ENCODE measurements at regions not wholly inside any gene's neighbourhood (a gene's known extent, or its start where the extent isn't known, plus 50 kb on each side); places are given as distances from the start of the nearest gene placed in this dataset.
"Not testable (repeated sequence)": the region's sequence is repeated elsewhere in the genome, so short reads cannot be mapped to it uniquely, and the experiment has no call there.

DNA sequence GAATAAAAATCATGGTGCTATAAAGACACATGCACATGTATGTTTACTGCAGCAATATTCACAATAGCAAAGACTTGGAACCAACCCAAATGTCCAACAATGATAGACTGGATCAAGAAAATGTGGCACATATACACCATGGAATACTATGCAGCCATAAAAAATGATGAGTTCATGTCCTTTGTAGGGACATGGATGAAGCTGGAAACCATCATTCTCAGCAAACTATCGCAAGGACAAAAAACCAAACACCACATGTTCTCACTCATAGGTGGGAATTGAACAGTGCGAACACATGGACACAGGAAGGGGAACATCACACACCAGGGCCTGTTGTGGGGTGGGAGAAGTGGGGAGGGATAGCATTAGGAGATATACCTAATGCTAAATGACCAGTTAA is 185.9 kb downstream of the TPBG start:
- not testable (repeated sequence) for ATAC-seq; H3K4me3 Mint-ChIP-seq; H3K4me1 Mint-ChIP-seq; H3K27ac Mint-ChIP-seq; DNase-seq (ENCODE audit: low spot score in 2 of 2); H3K36me3 Mint-ChIP-seq; H3K9me3 Mint-ChIP-seq

DNA sequence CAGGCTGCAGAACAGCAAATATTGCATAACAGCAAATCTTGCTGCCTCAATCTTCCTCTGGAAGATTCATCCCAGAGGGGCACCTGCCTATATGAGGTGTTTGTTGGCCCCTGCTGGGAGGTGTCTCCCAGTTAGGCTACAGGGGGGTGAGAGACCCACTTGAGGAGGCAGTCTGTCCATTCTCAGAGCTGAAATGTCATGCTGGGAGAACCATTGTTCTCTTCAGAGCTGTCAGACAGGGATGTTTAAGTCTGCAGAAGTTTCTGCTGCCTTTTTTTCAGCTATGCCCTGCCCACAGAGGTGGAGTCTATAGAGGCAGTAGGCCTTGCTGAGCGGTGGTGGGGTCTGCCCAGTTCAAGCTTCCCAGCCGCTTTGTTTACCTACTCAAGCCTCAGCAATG is 187.7 kb downstream of the TPBG start:
- H3K9me3 Mint-ChIP-seq = not testable (repeated sequence)

DNA sequence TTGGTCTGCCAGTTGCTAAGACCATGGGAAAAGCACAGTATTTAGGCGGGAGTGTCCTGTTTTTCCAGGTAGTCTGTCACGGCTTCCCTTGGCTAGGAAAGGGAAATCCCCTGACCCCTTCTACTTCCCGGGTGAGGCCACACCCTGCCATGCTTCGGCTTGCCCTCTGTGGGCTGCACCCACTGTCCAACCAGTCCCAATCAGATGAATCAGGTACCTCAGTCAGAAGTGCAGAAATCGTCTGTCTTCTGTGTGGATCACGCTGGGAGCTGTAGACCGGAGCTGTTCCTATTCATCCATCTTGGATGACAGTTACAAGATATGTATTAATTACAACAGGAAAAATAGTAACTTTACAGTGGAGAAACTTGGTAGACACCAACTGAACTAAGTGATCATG is 188.2 kb downstream of the TPBG start:
- H3K4me3 Mint-ChIP-seq = no peak overlapping the region
- ATAC-seq = no peak
- H3K9me3 Mint-ChIP-seq = peaks cover 4% of the 10 kb centered on the region
- H3K27ac Mint-ChIP-seq = no peak overlapping the region
- H3K36me3 Mint-ChIP-seq = no peaks in the 10 kb centered on the region
- H3K4me1 Mint-ChIP-seq = no peaks in the 10 kb centered on the region
- no peak for DNase-seq (ENCODE audit: low spot score in 2 of 2)

More for the DNA sequence above, 187.7 kb downstream of the TPBG start:
- not testable (repeated sequence) for H3K27ac Mint-ChIP-seq; DNase-seq (ENCODE audit: low spot score in 2 of 2); H3K4me3 Mint-ChIP-seq; ATAC-seq; H3K36me3 Mint-ChIP-seq; H3K4me1 Mint-ChIP-seq

DNA sequence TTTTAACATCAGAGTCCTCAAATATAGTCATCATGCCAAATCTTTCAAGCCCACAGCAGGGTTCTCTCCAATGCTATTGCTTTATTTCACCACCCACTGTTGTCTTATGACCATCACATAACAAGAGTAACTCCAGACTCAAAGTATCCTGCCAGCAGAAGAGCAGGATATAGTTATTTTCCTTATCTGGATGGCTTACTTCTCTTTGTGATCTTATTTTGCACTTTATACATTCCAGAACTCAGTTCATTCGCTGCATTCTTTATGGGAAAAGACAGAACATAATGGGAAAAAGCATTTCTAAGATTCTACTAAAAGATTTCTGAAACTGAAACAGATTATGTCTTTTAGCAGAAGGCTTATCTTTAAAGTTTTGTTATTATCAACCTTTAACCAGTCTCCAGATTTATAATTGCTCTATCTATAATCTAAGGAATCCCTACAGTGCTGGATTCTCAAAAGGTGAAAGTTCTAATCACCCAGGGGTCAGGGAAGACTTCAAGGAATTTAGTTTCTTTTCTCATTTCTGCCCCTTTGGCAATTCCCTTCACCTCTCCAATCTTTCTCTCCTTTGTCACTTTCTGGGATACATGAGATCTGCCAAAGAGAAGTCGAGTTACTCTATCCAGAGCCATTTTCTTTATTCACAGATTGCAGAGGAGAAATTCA is 190.4 kb downstream of the TPBG start:
- no peak for DNase-seq (ENCODE audit: low spot score in 2 of 2)
- ATAC-seq = no peak
- no peak overlapping the region for H3K4me3 Mint-ChIP-seq
- H3K36me3 Mint-ChIP-seq = no peaks in the 10 kb centered on the region
- H3K9me3 Mint-ChIP-seq = peaks cover 4% of the 10 kb centered on the region
- H3K4me1 Mint-ChIP-seq = no peaks in the 10 kb centered on the region
- H3K27ac Mint-ChIP-seq = no peak overlapping the region

DNA sequence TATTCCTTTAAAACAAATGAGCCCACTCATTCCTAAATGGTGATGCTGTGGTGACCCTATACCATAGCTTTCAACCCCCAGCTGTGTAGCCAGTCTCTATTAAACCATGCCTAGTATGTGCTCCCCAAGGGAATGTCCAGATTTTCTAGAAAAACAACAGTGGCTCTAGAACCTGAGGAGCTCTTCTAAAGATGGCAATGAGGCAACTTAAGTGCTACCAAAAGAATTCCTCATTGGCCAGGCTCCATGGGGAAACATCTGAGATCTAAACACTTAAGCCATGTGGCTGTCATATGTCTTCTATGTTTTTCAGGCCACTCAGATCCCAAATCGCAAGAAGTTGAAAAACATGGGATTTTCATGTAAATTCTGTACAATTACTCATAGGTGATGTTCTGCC is 191.0 kb downstream of the TPBG start:
- Mint-ChIP-seq H3K9me3 (peaks cover 4% of the 10 kb centered on the region), H3K4me1 (no peaks in the 10 kb centered on the region), H3K36me3 (no peaks in the 10 kb centered on the region), H3K27ac (no peak overlapping the region), H3K4me3 (no peak overlapping the region)
- no peak for DNase-seq (ENCODE audit: low spot score in 2 of 2)
- no peak for ATAC-seq

DNA sequence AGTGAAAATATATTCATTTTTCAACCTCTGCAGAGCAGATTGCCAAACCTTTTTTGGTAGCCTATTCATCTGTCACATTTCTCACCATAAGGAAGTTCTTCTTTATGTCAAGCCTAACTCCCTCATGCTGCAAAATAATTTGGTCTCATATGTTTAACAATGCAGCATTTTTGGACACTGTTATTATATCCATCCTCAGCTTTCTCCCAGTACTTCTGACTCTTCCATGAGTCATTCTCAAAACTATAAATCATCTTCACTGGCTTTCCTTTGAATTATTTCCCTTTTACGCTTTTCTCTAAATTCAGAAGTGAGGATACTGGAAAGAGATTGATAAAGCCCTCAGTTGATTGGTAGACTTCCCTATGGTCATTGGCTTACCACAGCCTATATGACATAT is 192.2 kb downstream of the TPBG start:
- DNase-seq (ENCODE audit: low spot score in 2 of 2) (no peak), ATAC-seq (no peak)
- Mint-ChIP-seq H3K27ac (no peak overlapping the region), H3K4me3 (no peak overlapping the region), H3K9me3 (no peaks in the 10 kb centered on the region), H3K36me3 (no peaks in the 10 kb centered on the region), H3K4me1 (no peaks in the 10 kb centered on the region)

DNA sequence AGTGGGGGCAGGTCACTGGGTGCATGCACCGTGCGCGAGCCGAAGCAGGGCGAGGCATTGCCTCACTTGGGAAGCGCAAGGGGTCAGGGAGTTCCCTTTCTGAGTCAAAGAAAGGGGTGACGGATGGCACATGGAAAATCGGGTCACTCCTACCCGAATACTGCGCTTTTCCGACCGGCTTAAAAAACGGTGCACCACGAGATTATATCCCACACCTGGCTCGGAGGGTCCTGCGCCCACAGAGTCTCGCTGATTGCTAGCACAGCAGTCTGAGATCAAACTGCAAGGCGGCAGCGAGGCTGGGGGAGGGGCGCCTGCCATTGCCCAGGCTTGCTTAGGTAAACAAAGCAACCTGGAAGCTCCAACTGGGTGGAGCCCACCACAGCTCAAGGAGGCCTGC is 194.9 kb downstream of the TPBG start:
- not testable (repeated sequence) for H3K27ac Mint-ChIP-seq; H3K9me3 Mint-ChIP-seq; ATAC-seq; H3K36me3 Mint-ChIP-seq; H3K4me3 Mint-ChIP-seq; H3K4me1 Mint-ChIP-seq; DNase-seq (ENCODE audit: low spot score in 2 of 2)

DNA sequence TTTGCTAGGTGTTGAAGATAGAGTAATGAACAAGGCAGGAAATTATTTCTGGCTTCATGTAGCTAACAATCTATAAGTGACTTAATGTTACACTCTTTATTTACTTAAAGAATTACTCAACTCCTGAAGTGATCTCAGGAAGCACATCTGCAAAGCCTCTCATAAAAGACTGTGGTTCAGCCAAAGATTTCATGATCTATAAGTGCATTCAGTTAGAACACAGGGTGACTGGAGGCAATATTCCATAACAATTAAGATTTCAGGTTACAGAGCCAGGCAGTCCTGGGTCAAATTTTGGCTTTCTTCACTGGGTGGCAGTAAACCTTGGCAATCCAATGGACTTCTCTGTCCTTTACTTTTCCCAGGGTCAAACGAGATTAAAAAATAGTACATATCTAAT is 204.0 kb downstream of the TPBG start:
- no peak for DNase-seq (ENCODE audit: low spot score in 2 of 2)
- H3K27ac Mint-ChIP-seq = no peak overlapping the region
- no peaks in the 10 kb centered on the region for H3K4me1 Mint-ChIP-seq
- ATAC-seq = no peak
- no peaks in the 10 kb centered on the region for H3K36me3 Mint-ChIP-seq
- H3K9me3 Mint-ChIP-seq = no peaks in the 10 kb centered on the region
- H3K4me3 Mint-ChIP-seq = no peak overlapping the region

DNA sequence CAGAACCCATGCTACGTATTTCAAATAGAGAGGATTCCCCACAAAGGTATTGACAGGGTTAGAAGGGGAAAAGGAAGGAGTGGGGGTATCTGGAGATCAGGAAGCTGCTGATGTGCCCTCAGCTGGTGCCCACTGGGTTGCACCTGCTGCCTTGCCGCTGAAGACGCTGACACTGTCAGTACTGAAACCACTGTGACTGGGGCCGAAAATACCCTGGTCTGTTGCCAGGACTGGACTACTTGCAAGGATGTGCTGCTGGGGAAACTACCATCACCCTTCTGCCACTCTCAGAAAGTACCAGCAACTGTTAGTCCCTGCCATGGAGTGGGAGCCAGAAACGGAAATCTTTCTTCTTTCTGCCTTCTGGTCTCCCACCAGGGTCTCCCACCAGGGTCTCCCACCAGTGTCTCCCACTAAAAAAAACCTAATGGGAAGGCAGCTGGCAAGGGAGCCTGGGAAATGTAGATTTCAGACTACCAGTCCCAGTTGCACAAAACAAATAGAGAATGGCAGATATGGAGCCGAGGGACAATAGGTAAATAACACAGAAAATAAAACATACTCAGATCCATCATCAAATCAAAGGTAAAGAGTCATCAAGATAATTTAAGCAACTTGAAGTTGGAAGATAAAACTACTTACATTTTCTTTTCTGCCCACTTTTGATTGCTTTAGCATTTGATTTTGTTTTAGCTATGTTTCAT is 204.8 kb downstream of the TPBG start:
- Mint-ChIP-seq H3K27ac (no peak overlapping the region), H3K36me3 (no peaks in the 10 kb centered on the region), H3K4me3 (no peak overlapping the region), H3K4me1 (no peaks in the 10 kb centered on the region), H3K9me3 (no peaks in the 10 kb centered on the region)
- ATAC-seq (no peak), DNase-seq (ENCODE audit: low spot score in 2 of 2) (no peak)

DNA sequence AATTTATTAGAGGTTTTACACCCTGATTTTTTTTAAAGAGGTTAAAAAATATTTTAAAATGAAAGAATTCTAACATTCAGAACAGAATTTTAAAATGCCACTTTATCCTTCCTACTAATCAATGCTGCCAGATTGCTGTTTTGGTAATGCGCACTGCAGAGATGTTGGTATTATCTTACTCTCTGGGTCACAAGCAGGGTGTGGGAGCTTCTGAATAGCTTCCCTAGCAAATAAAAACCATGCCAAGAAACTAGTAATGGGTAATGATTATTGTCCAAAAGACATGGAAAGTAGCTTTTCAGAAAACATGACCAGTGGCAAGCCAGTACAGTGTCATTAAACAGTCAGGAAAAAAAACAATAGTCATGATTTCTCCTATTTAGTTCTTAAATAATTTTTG is 205.4 kb downstream of the TPBG start:
- DNase-seq (ENCODE audit: low spot score in 2 of 2) = no peak
- no peaks in the 10 kb centered on the region for H3K4me1 Mint-ChIP-seq
- no peak for ATAC-seq
- H3K4me3 Mint-ChIP-seq = no peak overlapping the region
- peaks cover 2% of the 10 kb centered on the region for H3K9me3 Mint-ChIP-seq
- H3K36me3 Mint-ChIP-seq = no peaks in the 10 kb centered on the region
- H3K27ac Mint-ChIP-seq = no peak overlapping the region

DNA sequence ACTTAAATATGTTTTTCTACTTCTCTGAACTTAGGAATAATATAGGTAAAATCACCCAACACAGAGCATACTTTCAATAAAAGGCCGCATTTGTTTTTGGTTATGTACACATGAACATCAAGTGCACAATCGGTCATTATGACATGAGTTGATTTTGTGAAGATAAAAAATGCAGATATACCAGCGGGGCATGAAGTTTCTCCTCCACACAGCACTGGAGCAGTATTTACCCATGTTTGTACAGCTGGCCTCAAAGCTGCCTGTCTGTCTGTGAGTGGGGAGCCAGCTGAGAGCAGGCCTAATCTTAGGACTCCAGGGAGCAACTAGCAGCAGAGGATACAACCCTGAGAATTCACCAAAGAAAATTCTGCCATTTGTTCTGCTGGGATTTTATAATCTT is 206.5 kb downstream of the TPBG start:
- Mint-ChIP-seq H3K27ac (no peak overlapping the region), H3K4me1 (no peaks in the 10 kb centered on the region), H3K9me3 (peaks cover 2% of the 10 kb centered on the region), H3K4me3 (no peak overlapping the region), H3K36me3 (no peaks in the 10 kb centered on the region)
- no peak for DNase-seq (ENCODE audit: low spot score in 2 of 2)
- no peak for ATAC-seq

DNA sequence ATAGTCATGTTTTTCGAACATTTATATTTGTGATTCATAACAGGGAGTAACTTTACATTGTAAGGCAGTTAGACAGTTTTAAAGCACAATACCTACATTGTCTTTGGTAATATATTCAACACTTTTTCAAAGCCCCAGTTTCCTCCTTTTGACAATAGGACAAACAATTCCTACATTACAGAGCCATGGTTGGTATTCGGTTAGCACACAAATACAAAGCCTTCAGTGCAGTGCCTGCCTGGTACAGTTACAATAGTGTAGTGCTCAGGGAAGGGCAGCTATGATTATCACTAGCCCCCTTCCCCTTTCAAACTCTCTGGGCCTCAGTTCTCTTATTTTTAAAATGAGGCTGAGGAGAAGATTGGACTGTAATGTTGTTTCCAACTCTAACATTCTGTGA is 207.8 kb downstream of the TPBG start:
- Mint-ChIP-seq H3K27ac (no peak overlapping the region), H3K9me3 (peaks cover 6% of the 10 kb centered on the region), H3K36me3 (no peaks in the 10 kb centered on the region), H3K4me1 (no peaks in the 10 kb centered on the region), H3K4me3 (no peak overlapping the region)
- ATAC-seq = no peak
- DNase-seq (ENCODE audit: low spot score in 2 of 2) = no peak

DNA sequence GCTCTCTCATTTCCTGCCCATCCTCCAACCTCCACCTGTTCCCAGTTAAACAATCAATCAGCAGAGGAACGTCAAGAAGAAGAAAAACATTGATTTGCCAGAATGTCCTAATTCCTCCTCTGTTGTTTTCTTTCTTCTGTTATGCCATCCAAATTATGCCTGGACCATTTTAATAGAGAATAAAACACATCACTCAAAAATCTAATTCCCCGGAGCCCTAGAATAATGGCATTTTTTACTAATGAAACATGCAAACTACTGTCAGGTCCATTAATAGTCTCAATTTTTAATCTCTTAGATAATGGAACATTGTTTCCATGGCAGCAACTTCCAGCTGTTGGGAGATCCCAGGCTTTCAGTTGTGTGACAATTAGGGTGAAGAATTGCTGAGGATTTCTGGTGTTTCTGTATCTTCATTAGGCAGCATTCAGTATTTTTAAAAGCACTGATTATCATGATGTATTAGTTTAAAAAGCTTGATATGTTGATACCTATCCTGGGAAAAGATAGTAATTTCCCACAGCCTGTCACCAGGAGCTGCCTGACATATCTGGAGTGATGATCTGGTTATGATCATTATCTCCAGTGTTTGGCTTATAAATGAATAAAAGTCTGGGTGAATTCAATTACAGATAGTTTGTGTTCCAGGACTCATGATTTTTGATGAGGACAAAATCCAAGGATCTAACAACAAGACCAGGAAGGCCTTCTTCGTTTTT is 209.8 kb downstream of the TPBG start:
- H3K4me3 Mint-ChIP-seq = no peak overlapping the region
- no peak for DNase-seq (ENCODE audit: low spot score in 2 of 2)
- peaks cover 9% of the 10 kb centered on the region for H3K9me3 Mint-ChIP-seq
- no peaks in the 10 kb centered on the region for H3K36me3 Mint-ChIP-seq
- no peak overlapping the region for H3K27ac Mint-ChIP-seq
- ATAC-seq = no peak
- H3K4me1 Mint-ChIP-seq = no peaks in the 10 kb centered on the region

DNA sequence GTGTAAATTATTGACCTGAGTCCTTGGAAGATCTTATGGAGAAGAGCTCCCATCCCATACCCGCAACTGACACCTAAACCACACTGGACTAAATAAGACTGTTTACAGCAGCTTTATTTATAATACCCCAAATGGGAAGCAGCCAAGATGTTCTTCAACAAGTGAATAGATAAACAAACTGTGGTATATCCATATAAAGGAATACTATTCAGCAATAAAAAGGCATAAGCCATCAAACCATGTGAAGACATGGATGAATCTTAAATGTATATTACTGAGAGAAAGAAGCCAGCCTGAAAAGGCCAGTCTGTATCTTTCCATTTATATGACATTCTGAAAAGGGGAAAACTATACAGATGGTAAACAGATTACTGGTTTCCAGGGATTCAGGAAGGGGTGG is 212.7 kb downstream of the TPBG start:
- Mint-ChIP-seq H3K27ac (no peak overlapping the region), H3K4me3 (no peak overlapping the region), H3K4me1 (no peaks in the 10 kb centered on the region), H3K9me3 (peaks cover 9% of the 10 kb centered on the region), H3K36me3 (no peaks in the 10 kb centered on the region)
- no peak for ATAC-seq
- DNase-seq (ENCODE audit: low spot score in 2 of 2) = no peak

DNA sequence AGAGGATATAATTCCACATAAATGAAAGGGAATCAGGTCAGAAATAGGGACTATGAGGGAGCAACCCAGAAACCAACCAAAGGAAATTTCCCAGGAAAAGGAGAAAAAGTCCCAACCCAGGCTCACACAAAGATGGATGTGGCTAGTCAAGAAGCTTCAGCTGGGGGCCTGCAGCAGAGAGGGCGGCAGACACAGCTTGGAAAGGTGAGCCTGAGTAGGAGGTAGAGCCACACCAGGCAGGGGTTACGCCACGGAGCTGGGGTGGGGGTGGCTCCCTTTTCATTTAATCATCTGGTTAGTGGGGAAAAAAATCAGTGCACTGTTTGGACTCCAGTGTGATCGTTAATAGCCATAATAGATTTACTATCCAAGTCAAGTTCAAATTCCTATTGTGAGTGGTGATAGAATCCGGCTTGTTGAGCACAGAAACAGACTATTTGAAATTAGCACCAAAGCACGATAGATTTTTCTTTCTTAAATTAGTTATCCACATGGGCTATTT is 220.6 kb downstream of the TPBG start:
- Mint-ChIP-seq H3K36me3 (no peaks in the 10 kb centered on the region), H3K27ac (no peak overlapping the region)

DNA sequence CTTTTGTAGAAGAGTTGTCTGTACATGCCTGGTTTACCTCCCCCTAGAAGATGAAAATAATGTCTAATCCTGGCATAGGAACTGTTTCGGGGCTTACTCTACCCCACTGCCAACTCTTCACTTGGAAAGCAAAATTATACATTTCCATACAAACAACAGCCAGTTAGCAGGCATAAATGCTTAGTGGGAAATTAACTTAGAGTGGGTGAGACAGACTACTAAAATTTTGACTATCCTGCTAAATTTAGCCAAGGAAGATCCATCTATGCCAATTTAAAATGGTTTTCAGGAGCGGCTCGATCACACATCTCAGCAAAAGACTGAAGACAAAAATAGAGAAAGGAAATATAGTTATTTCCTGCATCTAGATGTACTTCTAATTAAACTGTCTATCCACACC is 221.2 kb downstream of the TPBG start:
- Mint-ChIP-seq H3K27ac (no peak overlapping the region), H3K4me1 (peaks cover 9% of the 10 kb centered on the region), H3K4me3 (no peak overlapping the region), H3K36me3 (no peaks in the 10 kb centered on the region), H3K9me3 (no peaks in the 10 kb centered on the region)
- no peak for ATAC-seq
- no peak for DNase-seq (ENCODE audit: low spot score in 2 of 2)

More for the DNA sequence above, 220.6 kb downstream of the TPBG start:
- no peak for ATAC-seq
- DNase-seq (ENCODE audit: low spot score in 2 of 2) = no peak
- H3K9me3 Mint-ChIP-seq = no peaks in the 10 kb centered on the region
- H3K4me3 Mint-ChIP-seq = no peak overlapping the region
- peaks cover 4% of the 10 kb centered on the region for H3K4me1 Mint-ChIP-seq

Data from stimulated activated effector memory CD8-positive, alpha-beta T cell treated with anti-CD3 and anti-CD28 coated beads, Interleukin-12 subunit alpha, Interleukin-12 subunit beta, amount 100 ng/mL, for 72 hours (primary cell).